Endothelial cell (in vitro differentiated cells): ENCODE measurements at regions not wholly inside any gene's neighbourhood (a gene's known extent, or its start where the extent isn't known, plus 50 kb on each side); places are given as distances from the start of the nearest gene placed in this dataset.

Source experiments
- DNase-seq: peaks from one replicate; pipeline ENCODE4 v3.0.0; 2021; ENCODE audit warnings: low spot score
- H3K27ac Mint-ChIP-seq: one replicate; pipeline ENCODE4 v1.8.0; 2021; ENCODE audit warnings: mixed read lengths, inconsistent platforms; ENCODE audit not compliant: unreplicated experiment
- H3K27me3 Mint-ChIP-seq: one replicate; pipeline ENCODE4 v1.8.0; 2021; ENCODE audit warnings: mild to moderate bottlenecking, moderate library complexity, mixed read lengths, inconsistent platforms; ENCODE audit not compliant: unreplicated experiment
- H3K36me3 Mint-ChIP-seq: one replicate; pipeline ENCODE4 v1.8.0; 2021; ENCODE audit warnings: mild to moderate bottlenecking, low read depth, mixed read lengths, inconsistent platforms; ENCODE audit not compliant: unreplicated experiment
- H3K4me1 Mint-ChIP-seq: one replicate; pipeline ENCODE4 v1.8.0; 2021; ENCODE audit warnings: mild to moderate bottlenecking, mixed read lengths, inconsistent platforms; ENCODE audit not compliant: unreplicated experiment
- H3K4me3 Mint-ChIP-seq: one replicate; pipeline ENCODE4 v1.8.0; 2021; ENCODE audit warnings: mild to moderate bottlenecking, mixed read lengths, inconsistent platforms; ENCODE audit not compliant: unreplicated experiment
- H3K9me3 Mint-ChIP-seq: one replicate; pipeline ENCODE4 v1.8.0; 2021; ENCODE audit warnings: mixed read lengths, inconsistent platforms; ENCODE audit not compliant: unreplicated experiment
- TF ChIP-seq, protein P1 (sequence below): fragments of 200-600 bp; sonication (generic); IDR thresholded peaks from one replicate; pipeline ENCODE4 v1.5.0; 2021; ENCODE audit warnings: antibody characterized with exemption; ENCODE audit not compliant: unreplicated experiment

DNA sequence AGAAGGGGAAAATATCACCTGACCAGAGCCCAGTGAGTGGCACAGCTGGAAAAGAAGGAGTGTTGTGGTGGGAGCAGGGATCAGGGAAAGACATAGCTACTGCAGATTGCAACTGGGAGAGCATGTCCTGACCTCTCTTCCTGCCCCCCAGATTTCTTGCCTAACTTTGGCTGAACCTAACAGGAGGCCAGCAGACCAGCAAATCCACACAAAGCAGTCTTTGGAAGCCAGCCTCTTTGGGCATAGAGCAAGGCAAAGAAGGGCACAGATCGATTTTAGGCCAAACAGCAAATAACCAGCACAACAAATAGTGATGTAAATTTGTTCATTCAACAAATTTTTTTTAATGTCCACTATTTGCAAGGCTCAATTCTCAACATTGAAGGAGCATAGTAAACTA lies 433.2 kb upstream of the GHITM start:
- no peak for DNase-seq
- H3K27ac Mint-ChIP-seq = no peak overlapping the region
- TF ChIP-seq, protein P1, sequence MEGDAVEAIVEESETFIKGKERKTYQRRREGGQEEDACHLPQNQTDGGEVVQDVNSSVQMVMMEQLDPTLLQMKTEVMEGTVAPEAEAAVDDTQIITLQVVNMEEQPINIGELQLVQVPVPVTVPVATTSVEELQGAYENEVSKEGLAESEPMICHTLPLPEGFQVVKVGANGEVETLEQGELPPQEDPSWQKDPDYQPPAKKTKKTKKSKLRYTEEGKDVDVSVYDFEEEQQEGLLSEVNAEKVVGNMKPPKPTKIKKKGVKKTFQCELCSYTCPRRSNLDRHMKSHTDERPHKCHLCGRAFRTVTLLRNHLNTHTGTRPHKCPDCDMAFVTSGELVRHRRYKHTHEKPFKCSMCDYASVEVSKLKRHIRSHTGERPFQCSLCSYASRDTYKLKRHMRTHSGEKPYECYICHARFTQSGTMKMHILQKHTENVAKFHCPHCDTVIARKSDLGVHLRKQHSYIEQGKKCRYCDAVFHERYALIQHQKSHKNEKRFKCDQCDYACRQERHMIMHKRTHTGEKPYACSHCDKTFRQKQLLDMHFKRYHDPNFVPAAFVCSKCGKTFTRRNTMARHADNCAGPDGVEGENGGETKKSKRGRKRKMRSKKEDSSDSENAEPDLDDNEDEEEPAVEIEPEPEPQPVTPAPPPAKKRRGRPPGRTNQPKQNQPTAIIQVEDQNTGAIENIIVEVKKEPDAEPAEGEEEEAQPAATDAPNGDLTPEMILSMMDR = no peak
- peaks cover 7% of the 10 kb centered on the region for H3K4me1 Mint-ChIP-seq
- H3K27me3 Mint-ChIP-seq = no peaks in the 10 kb centered on the region
- no peaks in the 10 kb centered on the region for H3K36me3 Mint-ChIP-seq
- no peak overlapping the region for H3K4me3 Mint-ChIP-seq
- H3K9me3 Mint-ChIP-seq = no peaks in the 10 kb centered on the region

- H3K4me1 Mint-ChIP-seq = peaks cover 7% of the 10 kb centered on the region
- no peak overlapping the region for H3K27ac Mint-ChIP-seq
- no peaks in the 10 kb centered on the region for H3K27me3 Mint-ChIP-seq
- no peaks in the 10 kb centered on the region for H3K36me3 Mint-ChIP-seq
- H3K9me3 Mint-ChIP-seq = no peaks in the 10 kb centered on the region
- no peak for DNase-seq
- TF ChIP-seq, protein P1 = no peak
- no peak overlapping the region for H3K4me3 Mint-ChIP-seq
These were observed 432.2 kb upstream of the GHITM start for GRCh38 chr10:83706952-83707582.

DNA sequence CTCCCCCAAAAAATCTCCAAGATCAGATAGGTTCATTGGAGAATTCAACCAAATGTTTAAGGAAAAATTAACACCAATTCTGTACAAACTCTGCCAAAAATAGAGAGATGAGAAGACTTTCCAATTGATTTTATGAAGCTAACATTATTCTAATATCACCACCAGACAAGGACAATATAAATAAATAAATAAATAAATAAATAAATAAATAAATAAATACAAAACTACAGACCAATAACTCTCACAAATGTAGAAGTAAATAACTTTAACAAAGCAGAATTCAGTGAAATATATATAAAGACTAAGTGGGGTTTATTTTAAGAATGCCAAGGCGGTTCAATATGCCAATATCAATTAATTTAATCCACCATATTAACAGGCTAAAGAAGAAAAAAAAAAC lies 425.9 kb upstream of the GHITM start:
- no peak for DNase-seq

DNA sequence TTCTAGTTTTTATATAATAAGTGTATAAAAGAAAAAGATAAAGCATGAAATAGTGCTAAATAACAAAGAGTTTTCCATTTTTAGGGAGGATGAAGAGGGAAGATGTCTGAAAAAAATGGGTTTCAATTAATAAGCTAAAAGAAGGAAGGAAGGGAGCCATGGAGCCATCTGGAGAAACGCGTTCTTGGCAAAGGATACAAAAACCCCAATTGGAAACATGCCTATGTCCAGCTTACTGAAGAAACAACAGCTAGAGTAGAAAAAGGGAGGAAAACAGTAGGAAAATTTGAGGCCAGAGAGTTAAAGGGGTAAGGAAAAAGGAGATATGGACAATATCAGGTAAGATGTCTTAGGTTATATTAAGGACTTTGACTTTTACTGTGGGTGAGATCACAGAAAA lies 416.2 kb upstream of the GHITM start:
- no peak for DNase-seq
- Mint-ChIP-seq H3K27me3 (no peaks in the 10 kb centered on the region), H3K4me3 (no peak overlapping the region), H3K36me3 (peaks cover 4% of the 10 kb centered on the region), H3K9me3 (no peaks in the 10 kb centered on the region), H3K27ac (no peak overlapping the region), H3K4me1 (peaks cover 17% of the 10 kb centered on the region)
- TF ChIP-seq, protein P1 = no peak

More for the DNA sequence above, 425.9 kb upstream of the GHITM start:
- Mint-ChIP-seq H3K4me3 (no peak overlapping the region), H3K27ac (no peak overlapping the region), H3K36me3 (no peaks in the 10 kb centered on the region), H3K9me3 (no peaks in the 10 kb centered on the region), H3K27me3 (no peaks in the 10 kb centered on the region), H3K4me1 (no peaks in the 10 kb centered on the region)
- TF ChIP-seq, protein P1 = no peak

DNA sequence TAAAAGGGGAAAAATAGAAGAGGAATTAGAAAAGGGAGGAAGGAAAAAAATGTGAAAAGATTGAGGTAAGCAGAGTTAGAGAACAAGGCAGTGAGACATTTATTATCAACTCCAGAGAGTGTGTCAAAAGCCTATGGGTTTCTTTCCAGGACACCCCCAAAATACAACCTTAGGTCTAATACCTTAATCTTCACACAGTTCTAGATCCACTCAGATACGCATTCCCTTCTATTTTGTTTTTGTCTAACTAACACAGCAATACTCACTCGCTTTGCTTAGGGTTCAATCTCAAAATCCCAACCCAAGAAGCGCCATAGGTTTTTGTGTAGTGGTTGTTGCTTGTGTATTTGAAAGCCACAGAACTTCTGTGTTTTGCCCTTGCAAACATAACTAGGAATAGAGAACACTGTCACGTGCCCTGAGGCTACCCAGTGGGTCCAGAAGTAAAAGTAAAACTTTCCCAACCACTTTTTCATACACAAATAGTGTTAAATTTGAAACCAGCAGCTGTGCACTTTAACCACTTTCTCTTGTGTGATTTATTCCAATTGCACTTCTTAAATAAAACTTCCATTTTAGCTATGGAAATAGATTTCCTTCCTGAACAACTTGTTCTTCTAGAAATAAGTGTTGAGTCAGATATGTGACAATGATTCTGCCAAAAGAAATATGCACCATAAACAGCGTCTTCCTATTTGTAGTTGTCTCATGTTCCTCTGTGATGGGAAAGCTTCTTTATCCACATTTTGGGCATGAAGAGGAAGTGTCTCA lies 414.7 kb upstream of the GHITM start:
- no peak overlapping the region for H3K4me3 Mint-ChIP-seq
- no peaks in the 10 kb centered on the region for H3K9me3 Mint-ChIP-seq
- TF ChIP-seq, protein P1 = no peak
- no peaks in the 10 kb centered on the region for H3K27me3 Mint-ChIP-seq
- peaks cover 4% of the 10 kb centered on the region for H3K36me3 Mint-ChIP-seq
- H3K4me1 Mint-ChIP-seq = peaks cover 10% of the 10 kb centered on the region
- no peak for DNase-seq
- peak overlapping the region; percentile 52 for H3K27ac Mint-ChIP-seq
